HPDE6-E6E7 (cell line): ENCODE measurements at regions not wholly inside any gene's neighbourhood (a gene's known extent, or its start where the extent isn't known, plus 50 kb on each side); places are given as distances from the start of the nearest gene placed in this dataset.

Source experiments
- DNase-seq: peaks from one replicate; pipeline ENCODE4 v3.0.0; 2011; ENCODE audit warnings: missing footprints; ENCODE audit errors: extremely low spot score

DNA sequence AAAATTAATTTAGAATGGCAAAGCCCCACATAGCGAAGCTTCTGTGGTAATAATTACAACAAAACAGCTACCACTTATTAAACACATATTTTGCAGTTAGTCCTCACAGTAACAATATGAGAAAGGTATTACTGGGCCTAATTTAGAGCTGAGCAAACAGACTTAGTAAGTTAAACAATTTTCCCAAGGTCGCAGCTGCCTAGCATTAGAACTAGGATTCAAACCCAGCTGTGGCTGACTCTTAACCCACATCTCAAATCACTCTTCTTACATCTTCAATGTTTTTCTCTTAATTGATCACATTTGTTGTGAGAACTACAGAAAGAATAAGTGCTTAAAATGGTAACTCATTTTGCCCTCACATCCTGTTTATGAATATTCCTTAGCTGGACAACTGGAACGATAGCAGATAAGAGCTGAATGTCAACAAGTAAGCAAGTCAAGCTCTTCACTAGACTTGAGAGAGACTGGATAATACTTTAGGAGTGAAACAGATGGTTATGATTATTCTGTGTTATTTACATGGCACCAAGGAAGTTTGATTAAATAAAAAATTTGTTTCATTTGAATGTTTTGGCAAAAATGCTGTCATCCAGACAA lies 59.4 kb upstream of the TMEM17 start:
- no peak for DNase-seq

GRCh38 chr2:62564380-62565137 lies 58.6 kb upstream of the TMEM17 start:
- DNase-seq = no peak

- no peak for DNase-seq
These were observed 55.6 kb upstream of the TMEM17 start for GRCh38 chr2:62561586-62561985.

DNA sequence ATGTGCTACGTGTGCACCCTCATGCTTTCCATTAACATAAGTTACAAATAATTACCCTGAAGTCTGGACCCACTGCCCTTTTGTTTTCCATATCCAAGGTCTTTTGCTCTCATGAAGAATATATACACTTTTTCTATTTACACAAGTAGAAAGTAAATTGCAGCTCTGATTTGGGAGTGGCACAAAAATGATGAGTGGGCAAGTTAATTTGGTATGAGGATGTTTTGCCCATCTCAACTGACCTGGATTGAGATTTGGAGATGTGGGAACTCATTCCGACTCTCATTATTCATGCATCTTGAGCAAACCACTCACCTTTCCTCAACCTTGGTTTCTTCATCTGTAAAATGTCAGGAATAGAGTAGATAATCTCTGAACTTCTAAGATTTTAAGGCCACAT lies 53.6 kb upstream of the TMEM17 start:
- DNase-seq = no peak

GRCh38 chr2:62558743-62559142 lies 52.7 kb upstream of the TMEM17 start:
- no peak for DNase-seq

GRCh38 chr2:62556086-62556485 lies 50.1 kb upstream of the TMEM17 start:
- no peak for DNase-seq
